Heart left ventricle (tissue), 16 donors: ENCODE measurements at regions not wholly inside any gene's neighbourhood (a gene's known extent, or its start where the extent isn't known, plus 50 kb on each side); places are given as distances from the start of the nearest gene placed in this dataset.

Experiments used
- ATAC-seq, 4 donors: fragments of 200-7000 bp; cut with Tn5 transposase; one replicate each; pipeline ENCODE4 v1.9.1; 2020 to 2022; ENCODE audit warnings: moderate library complexity in 4 of 4, mild to moderate bottlenecking in 3 of 4, moderate number of reproducible peaks in 1 of 4
- DNase-seq, 5 donors: peaks; one replicate each; pipeline ENCODE4 v3.0.0-alpha.2; 2020
- H3K27ac ChIP-seq, 12 donors: fragments of 200-600 bp; sonication (generic) in 4 of 12; one replicate each; pipeline versions ENCODE4 v1.5.0 to v1.8.0; 2016 to 2022; ENCODE audit warnings: mild to moderate bottlenecking in 2 of 12
- H3K27me3 ChIP-seq, 9 donors: fragments of 200-600 bp; sonication (generic) in 2 of 9; one replicate each; pipeline versions ENCODE4 v1.5.1 to v1.8.0; 2016 to 2022; ENCODE audit warnings: mild to moderate bottlenecking in 3 of 9
- H3K36me3 ChIP-seq, 9 donors: fragments of 200-600 bp; sonication (generic) in 2 of 9; one replicate each; pipeline versions ENCODE4 v1.5.0 to v1.8.0; 2018 to 2022; ENCODE audit warnings: mild to moderate bottlenecking in 2 of 9
- H3K4me1 ChIP-seq, 12 donors: fragments of 200-600 bp; sonication (generic) in 4 of 12; one replicate each; pipeline versions ENCODE4 v1.5.0 to v1.8.0; 2016 to 2022; ENCODE audit warnings: mild to moderate bottlenecking in 3 of 12
- H3K4me3 ChIP-seq, 12 donors: fragments of 200-600 bp; sonication (generic) in 4 of 12; one replicate each; pipeline versions ENCODE4 v1.5.0 to v1.8.0; 2017 to 2022; ENCODE audit warnings: mild to moderate bottlenecking in 9 of 12, moderate library complexity in 4 of 12
- H3K9me3 ChIP-seq, 12 donors: fragments of 200-600 bp; sonication (generic) in 4 of 12; one replicate each; pipeline versions ENCODE4 v1.5.0 to v1.8.0; 2016 to 2022; ENCODE audit warnings: mild to moderate bottlenecking in 1 of 12
- POLR2A ChIP-seq, 2 donors: fragments of 450-650 bp; IDR thresholded peaks; one replicate each; pipeline ENCODE4 v1.6.1; 2017; ENCODE audit warnings: antibody characterized with exemption in 2 of 2, mild to moderate bottlenecking in 2 of 2, moderate library complexity in 2 of 2
- WGBS, 4 donors: extraction: QIAGEN DNeasy Blood & Tissue Kit in 2 of 4; methylation state at CpG; one replicate each; pipeline versions ENCODE4 v1.1.5 to v1.1.7; 2013 to 2018; 5-methylcytosine and 5-hydroxymethylcytosine counted together
- intact Hi-C, 10 donors: fragments of 100-400 bp; cut with DNase I; formaldehyde crosslinking; loops; one replicate each; pipeline versions ENCODE4 v1.11.1 to v1.14.2; 2022
- TF ChIP-seq, protein P1 (sequence below), 12 donors: fragments of 200-600 bp; sonication (generic) in 4 of 12; IDR thresholded peaks; one replicate each; pipeline versions ENCODE4 v1.5.0 to v1.8.0; 2018 to 2022; ENCODE audit warnings: antibody characterized with exemption in 12 of 12, mild to moderate bottlenecking in 5 of 12
- donor health status: ischemic (EF 13 %, LVEDD 7.1; RV severe dilation, severe dysfunction).
- donor health status: healthy with polysubstance abuse.
- donor health status: DM: no; HTN: yes; CAD: no.
- donor health status: DM: no; HTN: no; CAD: no.
- donor health status: ischemic (EF 25% LVEDD 6.9; RV normal size, moderate dysfunction).
- donor health status: ischemic (EF 25% LVEDD 5.7; RV mildly dilated, moderate dysfunction).
- donor health status: healthy.
- donor health status: DM: yes; HTN: yes; CAD: no.
- donor health status: ischemic (EF 35%, LVEDD 5.7; RV mildly dilated, moderate dysfunction).
- donor health status: nonischemic (EF 11% LVEDD 7.7; RV severe dilation, severe dysfunction).
- donor health status: DM: yes; HTN: yes; CAD: no.
- donor health status: PGD.
- donor health status: ischemic (EF 29% LVEDD 5.4; RV normal size, mild dysfunction).
- donor health status: nonischemic (EF 23%, LVEDD 6.1; RV moderate dilation, normal function).

DNA sequence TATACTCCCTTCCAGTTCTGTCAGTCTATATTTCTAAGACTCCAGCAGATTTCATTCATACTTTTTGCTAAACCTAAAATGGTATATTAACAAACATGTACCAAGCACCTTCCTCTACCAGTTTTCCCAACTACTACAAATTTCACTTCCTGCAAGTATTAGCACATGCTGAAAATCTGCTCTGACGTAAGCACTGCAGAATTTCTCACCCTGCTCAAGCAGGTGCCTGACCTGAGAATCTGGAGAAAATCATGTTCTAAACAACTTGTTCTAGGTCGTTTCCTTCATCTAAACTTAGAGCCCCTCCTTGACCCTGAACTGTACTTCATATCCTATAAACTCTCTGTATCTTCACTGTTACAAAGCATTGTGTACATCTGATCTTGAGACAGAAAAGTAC, 380.7 kb upstream of the NOCT start:
- Histone ChIP-seq H3K9me3 (no peaks in the 10 kb centered on the region), H3K4me3 (no peak overlapping the region), H3K27me3 (no peaks in the 10 kb centered on the region), H3K27ac (no peak overlapping the region), H3K4me1 (no peaks in the 10 kb centered on the region), H3K36me3 (no peaks in the 10 kb centered on the region)
- ATAC-seq (no peak), DNase-seq (no peak)
- no peak for TF ChIP-seq POLR2A (IDR thresholded peaks at IDR 0.05)
- TF ChIP-seq, protein P1, sequence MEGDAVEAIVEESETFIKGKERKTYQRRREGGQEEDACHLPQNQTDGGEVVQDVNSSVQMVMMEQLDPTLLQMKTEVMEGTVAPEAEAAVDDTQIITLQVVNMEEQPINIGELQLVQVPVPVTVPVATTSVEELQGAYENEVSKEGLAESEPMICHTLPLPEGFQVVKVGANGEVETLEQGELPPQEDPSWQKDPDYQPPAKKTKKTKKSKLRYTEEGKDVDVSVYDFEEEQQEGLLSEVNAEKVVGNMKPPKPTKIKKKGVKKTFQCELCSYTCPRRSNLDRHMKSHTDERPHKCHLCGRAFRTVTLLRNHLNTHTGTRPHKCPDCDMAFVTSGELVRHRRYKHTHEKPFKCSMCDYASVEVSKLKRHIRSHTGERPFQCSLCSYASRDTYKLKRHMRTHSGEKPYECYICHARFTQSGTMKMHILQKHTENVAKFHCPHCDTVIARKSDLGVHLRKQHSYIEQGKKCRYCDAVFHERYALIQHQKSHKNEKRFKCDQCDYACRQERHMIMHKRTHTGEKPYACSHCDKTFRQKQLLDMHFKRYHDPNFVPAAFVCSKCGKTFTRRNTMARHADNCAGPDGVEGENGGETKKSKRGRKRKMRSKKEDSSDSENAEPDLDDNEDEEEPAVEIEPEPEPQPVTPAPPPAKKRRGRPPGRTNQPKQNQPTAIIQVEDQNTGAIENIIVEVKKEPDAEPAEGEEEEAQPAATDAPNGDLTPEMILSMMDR (IDR thresholded peaks at IDR 0.05) = no peak
- 36 to 69% (median 61%) methylated on average over 2 of the region's 2 CpGs for WGBS, 4 donors
- intact Hi-C loops = no loop called here

- Histone ChIP-seq H3K4me1 (no peaks in the 10 kb centered on the region), H3K27me3 (no peaks in the 10 kb centered on the region), H3K27ac (no peak overlapping the region), H3K4me3 (no peak overlapping the region), H3K36me3 (no peaks in the 10 kb centered on the region), H3K9me3 (no peaks in the 10 kb centered on the region)
- ATAC-seq (no peak), DNase-seq (no peak)
- no peak for TF ChIP-seq POLR2A (IDR thresholded peaks at IDR 0.05)
- TF ChIP-seq, protein P1 (IDR thresholded peaks at IDR 0.05) = no peak
- intact Hi-C loops = no loop called here
- WGBS, 4 donors = 74 to 79% (median 77%) methylated on average over 2 of the region's 2 CpGs
These were observed 382.0 kb upstream of the NOCT start for GRCh38 chr4:138633580-138633904.

- no peaks in the 10 kb centered on the region for H3K4me1 ChIP-seq
- no peak for TF ChIP-seq POLR2A (IDR thresholded peaks at IDR 0.05)
- intact Hi-C loops = no loop called here
- no peaks in the 10 kb centered on the region for H3K9me3 ChIP-seq
- ATAC-seq (no peak), DNase-seq (no peak)
- no peak overlapping the region for H3K4me3 ChIP-seq
- WGBS, 4 donors = 84 to 93% (median 89%) methylated on average over 5 of the region's 5 CpGs
- H3K27me3 ChIP-seq = no peaks in the 10 kb centered on the region
- no peak overlapping the region for H3K27ac ChIP-seq
- no peaks in the 10 kb centered on the region for H3K36me3 ChIP-seq
These were observed 382.6 kb upstream of the NOCT start for GRCh38 chr4:138632856-138633579.

DNA sequence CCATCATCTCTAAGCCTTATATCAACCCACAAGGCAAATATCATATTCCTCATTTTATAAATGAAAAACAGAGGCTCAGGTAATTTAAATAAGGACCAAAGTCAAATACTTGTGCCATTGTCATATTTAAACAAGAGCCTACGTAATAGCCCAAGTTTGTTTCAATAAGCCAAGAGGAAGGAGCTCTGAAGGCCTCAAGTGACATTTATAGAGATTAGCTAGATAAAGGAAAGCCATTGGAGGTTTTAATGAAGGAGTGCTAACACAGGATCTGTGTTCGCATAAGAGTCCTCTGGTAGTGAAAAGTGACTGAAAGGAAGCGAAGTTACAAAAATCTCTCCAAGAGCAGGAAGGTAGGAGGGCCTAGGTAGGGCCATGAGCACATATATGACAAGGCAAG, 384.9 kb upstream of the NOCT start:
- Histone ChIP-seq H3K27me3 (no peaks in the 10 kb centered on the region), H3K4me3 (no peak overlapping the region), H3K9me3 (no peaks in the 10 kb centered on the region), H3K36me3 (no peaks in the 10 kb centered on the region), H3K27ac (no peak overlapping the region), H3K4me1 (no peaks in the 10 kb centered on the region)
- ATAC-seq (no peak), DNase-seq (no peak)
- TF ChIP-seq, protein P1 (IDR thresholded peaks at IDR 0.05) = no peak
- no peak for TF ChIP-seq POLR2A (IDR thresholded peaks at IDR 0.05)
- 85 to 96% (median 92%) methylated on average over 3 of the region's 3 CpGs for WGBS, 4 donors
- intact Hi-C loops = no loop called here

- Histone ChIP-seq H3K4me1 (no peaks in the 10 kb centered on the region), H3K27ac (no peak overlapping the region), H3K4me3 (no peak overlapping the region), H3K9me3 (no peaks in the 10 kb centered on the region), H3K36me3 (no peaks in the 10 kb centered on the region), H3K27me3 (no peaks in the 10 kb centered on the region)
- no peak for ATAC-seq
- intact Hi-C loops = no loop called here
- WGBS, 4 donors = 92 to 97% (median 93%) methylated on average over 2 of the region's 2 CpGs
- DNase-seq = no peak
- TF ChIP-seq, protein P1 (IDR thresholded peaks at IDR 0.05) = no peak
- no peak for TF ChIP-seq POLR2A (IDR thresholded peaks at IDR 0.05)
These were observed 385.9 kb upstream of the NOCT start for GRCh38 chr4:138629669-138630068.
